CD4-positive, CD25-positive, alpha-beta regulatory T cell (primary cell): ENCODE measurements at regions not wholly inside any gene's neighbourhood (a gene's known extent, or its start where the extent isn't known, plus 50 kb on each side); places are given as distances from the start of the nearest gene placed in this dataset.

Experiments
- ATAC-seq, 2 donors: fragments of 150-1000 bp; cut with Tn5 transposase; one replicate each; pipeline ENCODE4 v1.10.0; 2021; ENCODE audit warnings: low read depth in 2 of 2, moderate number of reproducible peaks in 2 of 2, moderate library complexity in 1 of 2
- DNase-seq, 3 donors: peaks; one replicate each; pipeline versions ENCODE4 v3.0.0 to v3.0.0-alpha.2; 2012 to 2022; ENCODE audit warnings: mixed read lengths in 1 of 3
- H3K27ac ChIP-seq: one replicate; pipeline ENCODE4 v1.7.0; 2013; ENCODE audit warnings: mild to moderate bottlenecking, low read length; ENCODE audit not compliant: insufficient read depth, poor library complexity, severe bottlenecking
- H3K27me3 ChIP-seq: one replicate; pipeline ENCODE4 v1.7.0; 2013; ENCODE audit warnings: low read length; ENCODE audit not compliant: control insufficient read depth, insufficient read depth
- H3K36me3 ChIP-seq: one replicate; pipeline ENCODE4 v1.7.0; 2013; ENCODE audit warnings: mild to moderate bottlenecking, low read length, moderate library complexity; ENCODE audit not compliant: control insufficient read depth, insufficient read depth
- H3K4me1 ChIP-seq: 2 replicates; pipeline ENCODE4 v1.7.0; 2013; ENCODE audit warnings: mild to moderate bottlenecking, low read length; ENCODE audit not compliant: insufficient read depth, control insufficient read depth, poor library complexity, severe bottlenecking
- H3K4me3 ChIP-seq: one replicate; pipeline ENCODE4 v1.7.0; 2013; ENCODE audit warnings: low read depth, mild to moderate bottlenecking, low read length, moderate library complexity
- H3K9me3 ChIP-seq, 2 experiments: 1 replicate in 1 of 2; 2 replicates in 1 of 2; pipeline ENCODE4 v1.7.0; 2013; ENCODE audit warnings: low read length in 2 of 2, mild to moderate bottlenecking in 1 of 2, moderate library complexity in 1 of 2; ENCODE audit not compliant: control insufficient read depth in 2 of 2
- H3K27ac Mint-ChIP-seq, 3 donors: one replicate each; pipeline ENCODE4 v1.8.0; 2020 to 2022; ENCODE audit warnings: mild to moderate bottlenecking in 3 of 3, mixed read lengths in 3 of 3, moderate library complexity in 2 of 3
- H3K27me3 Mint-ChIP-seq: one replicate; pipeline ENCODE4 v1.8.0; 2022; ENCODE audit warnings: mild to moderate bottlenecking, mixed read lengths
- H3K36me3 Mint-ChIP-seq: one replicate; pipeline ENCODE4 v1.8.0; 2020; ENCODE audit warnings: mixed read lengths
- H3K4me1 Mint-ChIP-seq, 4 donors: one replicate each; pipeline ENCODE4 v1.8.0; 2020 to 2022; ENCODE audit warnings: mixed read lengths in 4 of 4, mild to moderate bottlenecking in 1 of 4
- H3K4me3 Mint-ChIP-seq, 4 donors: one replicate each; pipeline ENCODE4 v1.8.0; 2020 to 2022; ENCODE audit warnings: mild to moderate bottlenecking in 4 of 4, mixed read lengths in 4 of 4, moderate library complexity in 3 of 4
- H3K9me3 Mint-ChIP-seq, 7 donors: one replicate each; pipeline ENCODE4 v1.8.0; 2020 to 2022; ENCODE audit warnings: mixed read lengths in 7 of 7, mild to moderate bottlenecking in 3 of 7, moderate library complexity in 2 of 7

DNA sequence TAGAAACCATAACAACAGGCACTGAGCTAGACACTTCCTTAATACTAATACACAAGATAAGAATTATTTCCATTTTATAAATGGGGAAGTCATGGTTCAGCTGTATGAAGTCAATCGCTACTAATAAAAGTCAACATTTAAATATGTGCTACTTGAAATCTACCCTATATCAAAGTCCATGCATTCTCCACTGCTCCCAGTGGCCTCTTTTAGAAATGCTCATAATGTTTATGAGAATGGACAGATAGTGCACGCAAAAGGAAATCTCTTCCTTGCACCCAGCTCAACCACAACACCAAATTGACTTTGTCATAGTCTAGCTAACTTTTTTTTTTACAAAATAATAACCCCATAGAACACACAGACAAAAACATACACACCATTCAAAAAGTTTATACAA is 281.7 kb upstream of the CXADR start:
- H3K36me3 Mint-ChIP-seq, result no peaks in the 10 kb centered on the region
- Histone ChIP-seq H3K27ac (no peak overlapping the region), H3K4me3 (no peak overlapping the region), H3K4me1 (no peaks in the 10 kb centered on the region), H3K36me3 (no peaks in the 10 kb centered on the region), H3K9me3 (no peaks in the 10 kb centered on the region), H3K27me3 (no peaks in the 10 kb centered on the region)
- H3K9me3 Mint-ChIP-seq, result peaks cover 2 to 40% (median 17%) of the 10 kb centered on the region in 7 donors
- ATAC-seq (no peak), DNase-seq (no peak)
- H3K4me3 Mint-ChIP-seq, result no peak overlapping the region
- no peaks in the 10 kb centered on the region for H3K4me1 Mint-ChIP-seq
- H3K27ac Mint-ChIP-seq, result no peak overlapping the region
- no peaks in the 10 kb centered on the region for H3K27me3 Mint-ChIP-seq

GRCh38 chr21:17231771-17232170 is 281.1 kb upstream of the CXADR start:
- no peaks in the 10 kb centered on the region for H3K4me1 ChIP-seq
- H3K36me3 ChIP-seq, result no peaks in the 10 kb centered on the region
- no peaks in the 10 kb centered on the region for H3K9me3 ChIP-seq
- ATAC-seq, result no peak
- H3K27ac ChIP-seq, result no peak overlapping the region
- no peak overlapping the region for H3K4me3 ChIP-seq
- no peak overlapping the region for H3K27ac Mint-ChIP-seq
- DNase-seq, result no peak
- no peaks in the 10 kb centered on the region for H3K27me3 Mint-ChIP-seq
- H3K4me1 Mint-ChIP-seq, result no peaks in the 10 kb centered on the region
- peaks cover 2 to 37% (median 14%) of the 10 kb centered on the region in 7 donors for H3K9me3 Mint-ChIP-seq
- H3K4me3 Mint-ChIP-seq, result no peak overlapping the region
- H3K27me3 ChIP-seq, result no peaks in the 10 kb centered on the region
- no peaks in the 10 kb centered on the region for H3K36me3 Mint-ChIP-seq

DNA sequence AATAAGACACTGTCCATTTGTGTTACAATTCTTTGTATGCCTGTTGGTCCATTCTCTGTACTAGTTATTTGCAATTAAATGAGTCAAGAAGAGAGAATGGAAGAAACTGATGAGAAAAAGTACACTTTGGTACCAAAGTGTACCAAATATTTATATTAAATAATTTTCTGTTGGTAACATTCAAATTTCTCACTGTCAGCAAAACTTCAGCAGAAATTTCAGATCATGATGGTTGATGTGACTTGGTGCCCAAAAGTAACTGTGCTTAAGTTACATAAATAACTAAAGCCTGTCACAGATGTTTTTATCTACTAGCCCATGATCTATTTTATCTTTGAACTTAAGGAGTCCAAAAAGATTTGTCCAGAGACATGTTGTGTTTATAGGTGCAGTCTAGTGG is 274.4 kb upstream of the CXADR start:
- Mint-ChIP-seq H3K9me3 (peaks cover 0 to 23% (median 13%) of the 10 kb centered on the region in 7 donors), H3K27me3 (no peaks in the 10 kb centered on the region), H3K27ac (no peak overlapping the region), H3K4me3 (no peak overlapping the region), H3K36me3 (no peaks in the 10 kb centered on the region), H3K4me1 (no peaks in the 10 kb centered on the region)
- Histone ChIP-seq H3K4me3 (no peak overlapping the region), H3K4me1 (no peaks in the 10 kb centered on the region), H3K27me3 (no peaks in the 10 kb centered on the region), H3K9me3 (peaks cover 4 to 7% of the 10 kb centered on the region in 2 experiments), H3K36me3 (no peaks in the 10 kb centered on the region), H3K27ac (no peak overlapping the region)
- ATAC-seq (no peak), DNase-seq (no peak)

DNA sequence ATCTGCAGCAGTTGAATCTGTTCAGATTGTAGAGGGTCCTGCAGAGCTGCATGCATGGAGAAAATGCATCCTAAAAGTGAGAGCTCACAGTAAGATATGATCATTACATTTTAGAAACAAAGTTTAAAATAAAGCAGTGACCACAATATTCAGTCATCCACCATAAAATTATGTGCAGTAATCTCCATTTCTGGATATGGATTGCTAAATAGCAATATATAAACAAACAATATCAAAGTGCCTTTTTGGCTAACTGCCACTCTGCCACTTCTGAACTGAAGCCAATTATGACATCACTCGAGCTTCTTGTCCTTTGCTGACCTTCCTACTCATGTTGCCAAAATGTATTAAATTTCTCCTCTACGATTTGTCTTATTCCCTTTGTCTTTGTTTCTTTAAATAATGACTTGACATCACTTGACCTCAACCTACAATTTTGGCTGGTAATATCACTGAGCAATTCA is 262.0 kb upstream of the CXADR start:
- DNase-seq (no peak), ATAC-seq (no peak)
- H3K4me3 ChIP-seq, result no peak overlapping the region
- H3K27me3 ChIP-seq, result no peaks in the 10 kb centered on the region
- no peak overlapping the region for H3K27ac Mint-ChIP-seq
- no peak overlapping the region for H3K27ac ChIP-seq
- H3K36me3 ChIP-seq, result no peaks in the 10 kb centered on the region
- H3K4me3 Mint-ChIP-seq, result no peak overlapping the region
- no peaks in the 10 kb centered on the region for H3K9me3 ChIP-seq
- no peaks in the 10 kb centered on the region for H3K4me1 ChIP-seq
- no peaks in the 10 kb centered on the region for H3K4me1 Mint-ChIP-seq
- no peaks in the 10 kb centered on the region for H3K36me3 Mint-ChIP-seq
- no peaks in the 10 kb centered on the region for H3K27me3 Mint-ChIP-seq
- peaks cover 0 to 13% (median 7%) of the 10 kb centered on the region in 7 donors for H3K9me3 Mint-ChIP-seq

- ATAC-seq, result no peak
These were observed 255.1 kb upstream of the CXADR start for GRCh38 chr21:17257784-17258183.

DNA sequence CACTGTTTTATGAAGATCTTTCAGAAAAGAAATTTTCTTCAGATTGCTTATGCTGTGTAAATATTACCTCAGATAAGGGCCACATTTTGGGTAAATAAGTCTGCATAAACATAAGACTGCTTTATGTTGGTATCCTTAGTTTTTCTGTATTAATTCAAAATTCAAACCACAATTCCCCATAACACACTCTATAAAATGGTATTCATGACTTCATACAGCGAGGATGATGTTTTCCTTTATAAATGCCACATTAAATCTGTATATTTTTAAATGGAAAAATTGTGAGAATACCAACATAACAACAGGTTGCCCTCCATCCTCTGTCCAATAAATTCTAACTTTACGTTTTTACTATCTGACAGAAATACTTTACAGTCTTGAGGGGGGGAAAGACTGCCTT is 248.7 kb upstream of the CXADR start:
- Histone ChIP-seq H3K27ac (no peak overlapping the region), H3K4me1 (no peaks in the 10 kb centered on the region), H3K9me3 (no peaks in the 10 kb centered on the region), H3K36me3 (no peaks in the 10 kb centered on the region), H3K27me3 (no peaks in the 10 kb centered on the region), H3K4me3 (no peak overlapping the region)
- no peaks in the 10 kb centered on the region for H3K27me3 Mint-ChIP-seq
- no peak overlapping the region for H3K27ac Mint-ChIP-seq
- DNase-seq, result no peak
- H3K4me1 Mint-ChIP-seq, result no peaks in the 10 kb centered on the region
- no peak for ATAC-seq
- H3K36me3 Mint-ChIP-seq, result no peaks in the 10 kb centered on the region
- peaks cover 0 to 3% (median 0%) of the 10 kb centered on the region in 7 donors for H3K9me3 Mint-ChIP-seq
- no peak overlapping the region for H3K4me3 Mint-ChIP-seq

More at GRCh38 chr21:17257784-17258183, 255.1 kb upstream of the CXADR start:
- no peak overlapping the region for H3K27ac ChIP-seq
- no peaks in the 10 kb centered on the region for H3K4me1 ChIP-seq
- H3K36me3 ChIP-seq, result no peaks in the 10 kb centered on the region
- H3K9me3 ChIP-seq, result no peaks in the 10 kb centered on the region
- no peak overlapping the region for H3K4me3 ChIP-seq
- H3K27me3 ChIP-seq, result no peaks in the 10 kb centered on the region
- DNase-seq, result no peak
- Mint-ChIP-seq H3K4me3 (no peak overlapping the region), H3K27ac (no peak overlapping the region), H3K4me1 (no peaks in the 10 kb centered on the region), H3K27me3 (no peaks in the 10 kb centered on the region), H3K36me3 (no peaks in the 10 kb centered on the region), H3K9me3 (peaks cover 0 to 8% (median 4%) of the 10 kb centered on the region in 7 donors)

DNA sequence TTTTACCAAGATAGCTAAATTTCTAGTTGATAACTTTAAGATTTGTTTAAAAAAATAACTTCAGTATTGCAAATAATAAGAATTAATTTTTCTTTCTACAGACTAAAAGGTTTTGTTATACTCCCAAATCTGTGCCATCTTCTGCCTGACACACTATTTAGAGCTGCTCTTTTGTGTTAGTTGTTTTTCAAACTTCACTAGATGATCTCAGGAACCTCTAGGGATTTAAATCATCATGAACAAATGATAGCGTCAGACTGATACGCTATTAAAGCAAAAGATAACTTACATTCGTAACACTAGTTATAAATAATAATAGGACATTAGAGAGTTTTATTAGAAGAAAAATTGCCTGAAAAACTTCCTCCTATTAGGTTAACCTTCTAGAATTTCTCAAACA is 243.1 kb upstream of the CXADR start:
- Mint-ChIP-seq H3K27ac (no peak overlapping the region), H3K4me3 (no peak overlapping the region), H3K27me3 (no peaks in the 10 kb centered on the region), H3K36me3 (no peaks in the 10 kb centered on the region), H3K9me3 (peaks cover 0 to 14% (median 5%) of the 10 kb centered on the region in 7 donors), H3K4me1 (no peaks in the 10 kb centered on the region)
- no peaks in the 10 kb centered on the region for H3K27me3 ChIP-seq
- no peak overlapping the region for H3K27ac ChIP-seq
- no peak for DNase-seq
- H3K4me1 ChIP-seq, result no peaks in the 10 kb centered on the region
- no peaks in the 10 kb centered on the region for H3K36me3 ChIP-seq
- no peak for ATAC-seq
- H3K4me3 ChIP-seq, result no peak overlapping the region
- H3K9me3 ChIP-seq, result no peaks in the 10 kb centered on the region

DNA sequence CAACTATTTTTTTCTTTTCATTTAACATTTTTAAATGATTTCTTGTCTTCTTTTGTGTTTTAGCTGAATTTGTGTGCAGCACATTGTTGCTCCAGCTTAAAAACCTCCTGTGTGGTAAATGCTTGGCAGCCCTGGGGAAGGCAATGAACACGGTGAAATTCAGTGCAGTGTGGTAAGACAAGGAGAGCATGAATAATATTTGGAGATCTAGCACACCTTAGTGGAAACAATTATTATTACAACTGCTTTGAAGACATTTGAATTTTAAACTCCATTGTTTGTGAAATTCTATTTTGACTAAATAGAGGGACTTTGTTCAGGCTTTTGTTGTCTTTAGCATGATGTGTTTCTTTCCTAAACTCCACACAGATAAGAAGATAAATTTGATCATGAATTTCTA is 242.6 kb upstream of the CXADR start:
- H3K4me3 ChIP-seq, result no peak overlapping the region
- no peak overlapping the region for H3K27ac ChIP-seq
- DNase-seq (no peak), ATAC-seq (no peak)
- H3K4me1 ChIP-seq, result no peaks in the 10 kb centered on the region
- no peaks in the 10 kb centered on the region for H3K9me3 ChIP-seq
- no peak overlapping the region for H3K4me3 Mint-ChIP-seq
- peaks cover 0 to 14% (median 5%) of the 10 kb centered on the region in 7 donors for H3K9me3 Mint-ChIP-seq
- H3K4me1 Mint-ChIP-seq, result no peaks in the 10 kb centered on the region
- no peak overlapping the region for H3K27ac Mint-ChIP-seq
- H3K27me3 ChIP-seq, result no peaks in the 10 kb centered on the region
- H3K36me3 ChIP-seq, result no peaks in the 10 kb centered on the region
- no peaks in the 10 kb centered on the region for H3K36me3 Mint-ChIP-seq
- no peaks in the 10 kb centered on the region for H3K27me3 Mint-ChIP-seq
